K562 (cell line): ENCODE measurements at regions not wholly inside any gene's neighbourhood (a gene's known extent, or its start where the extent isn't known, plus 50 kb on each side); places are given as distances from the start of the nearest gene placed in this dataset.

ENCODE experiments used
- CREM ChIP-seq: IDR thresholded peaks from 2 replicates; pipeline ENCODE4 v1.6.1; 2014; ENCODE audit warnings: antibody characterized with exemption, low read depth
- CTCF ChIP-seq, 3 experiments: IDR thresholded peaks in 2 of 3; conservative IDR thresholded peaks in 1 of 3; 2 replicates each; pipeline ENCODE4 v1.5.1; 2011 to 2012; ENCODE audit warnings: low read length in 3 of 3, mild to moderate bottlenecking in 3 of 3, control low read depth in 2 of 3, improper control_type of control experiment in 1 of 3, inconsistent platforms in 1 of 3, low read depth in 1 of 3, mixed read lengths in 1 of 3, moderate library complexity in 1 of 3; ENCODE audit not compliant: insufficient read depth in 2 of 3
- FIP1L1 ChIP-seq: fragments of 200-400 bp; formaldehyde crosslinking; IDR thresholded peaks from 2 replicates; pipeline ENCODE4 v1.6.1; 2018; ENCODE audit warnings: mild to moderate bottlenecking, low read depth, low read length; ENCODE audit not compliant: poor library complexity, severe bottlenecking
- FOXA1 ChIP-seq: fragments of 450-650 bp; IDR thresholded peaks from 2 replicates; pipeline ENCODE4 v1.6.1; 2016; ENCODE audit warnings: mild to moderate bottlenecking, borderline replicate concordance
- HNRNPUL1 ChIP-seq: fragments of 200-400 bp; formaldehyde crosslinking; IDR thresholded peaks from 2 replicates; pipeline ENCODE4 v1.6.1; 2017; ENCODE audit warnings: low read length
- HOXB6 ChIP-seq: fragments of 250-450 bp; sonication (Bioruptor Pico); IDR thresholded peaks from 2 replicates; pipeline ENCODE4 v1.5.1; 2022; ENCODE audit warnings: mild to moderate bottlenecking, borderline replicate concordance
- KHSRP ChIP-seq: fragments of 450-650 bp; IDR thresholded peaks from 2 replicates; pipeline ENCODE4 v1.6.1; 2017
- NFE2 ChIP-seq: IDR thresholded peaks from 2 replicates; pipeline ENCODE4 v1.6.1; 2014; ENCODE audit warnings: antibody characterized with exemption, low read depth
- NR0B1 ChIP-seq: fragments of 450-650 bp; IDR thresholded peaks from one replicate; pipeline ENCODE4 v1.6.1; 2018; ENCODE audit warnings: mild to moderate bottlenecking, moderate library complexity; ENCODE audit not compliant: partially characterized antibody
- PTRF ChIP-seq: fragments of 450-650 bp; IDR thresholded peaks from 2 replicates; pipeline ENCODE4 v1.6.1; 2016; ENCODE audit warnings: mild to moderate bottlenecking, missing genetic modification characterization, missing compliant biosample characterization
- SNRNP70 ChIP-seq: fragments of 200-400 bp; formaldehyde crosslinking; optimal IDR thresholded peaks from 2 replicates; pipeline ENCODE3; 2017; ENCODE audit warnings: low read depth, low read length
- SRSF3 ChIP-seq: fragments of 200-400 bp; formaldehyde crosslinking; IDR thresholded peaks from 2 replicates; pipeline ENCODE4 v1.6.1; 2016; ENCODE audit warnings: mild to moderate bottlenecking, low read length, moderate library complexity; ENCODE audit not compliant: insufficient read depth
- TOE1 ChIP-seq, 2 experiments: fragments of 450-650 bp in 1 of 2; sonication (generic) in 1 of 2; formaldehyde crosslinking in 1 of 2; IDR thresholded peaks; 2 replicates each; pipeline versions ENCODE4 v1.7.1 to v1.8.0; 2016 to 2022; ENCODE audit warnings: borderline replicate concordance in 2 of 2, mild to moderate bottlenecking in 2 of 2, antibody characterized with exemption in 1 of 2, inconsistent platforms in 1 of 2, low read depth in 1 of 2, missing genetic modification reagents in 1 of 2, moderate library complexity in 1 of 2
- ZFP30 ChIP-seq: fragments of 250-450 bp; sonication (Bioruptor Pico); IDR thresholded peaks from 2 replicates; pipeline ENCODE4 v1.8.0; 2022; ENCODE audit warnings: moderate library complexity, mild to moderate bottlenecking, inconsistent platforms, borderline replicate concordance
- ZFP36 ChIP-seq: fragments of 150-350 bp; IDR thresholded peaks from 2 replicates; pipeline ENCODE4 v1.6.1; 2018; ENCODE audit warnings: low read length, low read depth; ENCODE audit not compliant: partially characterized antibody
- ZNF318 ChIP-seq, 2 experiments: fragments of 450-650 bp; IDR thresholded peaks; 2 replicates each; pipeline ENCODE4 v1.6.1; 2016; ENCODE audit warnings: mild to moderate bottlenecking in 2 of 2, borderline replicate concordance in 1 of 2, low read depth in 1 of 2, moderate library complexity in 1 of 2

GRCh38 chr17:52383493-52384100, 225.1 kb upstream of the CA10 start (continued):
- no peak for TF ChIP-seq ZNF318 (IDR thresholded peaks at IDR 0.05; ENCODE audit: borderline replicate concordance in 1 of 2, low read depth in 1 of 2)
- TF ChIP-seq HOXB6 = no peak
- TF ChIP-seq HNRNPUL1 = no peak
- TF ChIP-seq CREM = peak; percentile 57
- no peak for TF ChIP-seq KHSRP
- TF ChIP-seq SRSF3 = no peak
- no peak for TF ChIP-seq NFE2
- no peak for TF ChIP-seq SNRNP70
- peak; percentile 9 to 57 (median 41); a peak in 3 of 6 replicates for TF ChIP-seq CTCF (IDR thresholded peaks at IDR 0.05 in 2 of 3, conservative IDR thresholded peaks at IDR 0.05 in 1 of 3; ENCODE audit: insufficient read depth in 2 of 3, low read depth in 1 of 3, low read length in 3 of 3)
- no peak for TF ChIP-seq ZFP36
- no peak for TF ChIP-seq TOE1 (IDR thresholded peaks at IDR 0.05; ENCODE audit: borderline replicate concordance)
- no peak for TF ChIP-seq TOE1 (CRISPR knock-in tag; IDR thresholded peaks at IDR 0.05; ENCODE audit: borderline replicate concordance, low read depth)
- TF ChIP-seq PTRF (tag) = no peak
- TF ChIP-seq NR0B1 = no peak
- no peak for TF ChIP-seq FOXA1
- TF ChIP-seq FIP1L1 = no peak
- no peak for TF ChIP-seq ZFP30 (CRISPR knock-in tag)
